Right atrium auricular region (tissue), 2 donors: ENCODE measurements at regions not wholly inside any gene's neighbourhood (a gene's known extent, or its start where the extent isn't known, plus 50 kb on each side); places are given as distances from the start of the nearest gene placed in this dataset.

Experiments used
- DNase-seq: peaks from one replicate; pipeline ENCODE4 v3.0.0-alpha.2; 2019; ENCODE audit warnings: low spot score
- H3K27ac ChIP-seq, 2 donors: fragments of 200-600 bp; sonication (generic); 1 replicate in 1 of 2; 2 replicates in 1 of 2; pipeline ENCODE4 v1.5.1; 2016 to 2019
- H3K27me3 ChIP-seq, 2 donors: fragments of 200-600 bp; sonication (generic); one replicate each; pipeline versions ENCODE4 v1.5.1 to v1.6.0; 2017 to 2019
- H3K36me3 ChIP-seq: fragments of 200-600 bp; sonication (generic); one replicate; pipeline ENCODE4 v1.5.1; 2016
- H3K4me1 ChIP-seq, 2 donors: fragments of 200-600 bp; sonication (generic); one replicate each; pipeline versions ENCODE4 v1.5.1 to v1.6.0; 2017 to 2019
- H3K4me3 ChIP-seq, 2 donors: fragments of 200-600 bp; sonication (generic); 1 replicate in 1 of 2; 2 replicates in 1 of 2; pipeline ENCODE4 v1.5.1; 2017 to 2019; ENCODE audit warnings: mild to moderate bottlenecking in 1 of 2, moderate library complexity in 1 of 2
- H3K9me3 ChIP-seq, 2 donors: fragments of 200-600 bp; sonication (generic); one replicate each; pipeline ENCODE4 v1.5.1; 2019
- TF ChIP-seq, protein P1 (sequence below), 2 donors: fragments of 200-600 bp; sonication (generic); IDR thresholded peaks; one replicate each; pipeline ENCODE4 v1.5.1; 2019; ENCODE audit warnings: antibody characterized with exemption in 2 of 2

DNA sequence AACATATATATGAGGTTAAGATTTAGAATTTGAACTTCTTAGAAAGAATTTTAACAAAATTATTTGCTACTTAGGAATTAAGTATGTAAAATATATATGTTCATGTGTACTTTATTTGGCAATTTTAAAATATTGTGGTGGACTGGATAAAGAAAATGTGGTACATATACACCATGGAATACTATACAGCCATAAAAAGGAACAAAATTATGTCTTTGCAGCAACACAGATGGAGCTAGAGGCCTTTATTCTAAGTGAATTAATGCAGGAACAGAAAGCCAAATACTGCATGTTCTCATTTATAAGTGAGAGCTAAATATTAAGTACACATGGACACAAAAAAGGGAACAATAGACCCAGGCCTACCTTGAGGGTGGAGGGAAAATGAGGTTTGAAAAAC lies 72.2 kb upstream of the FMN2 start:
- Histone ChIP-seq H3K27me3 (no peaks in the 10 kb centered on the region), H3K4me1 (no peaks in the 10 kb centered on the region), H3K27ac (no peak overlapping the region), H3K36me3 (no peaks in the 10 kb centered on the region), H3K9me3 (peaks cover 0 to 15% of the 10 kb centered on the region in 2 donors), H3K4me3 (no peak overlapping the region)
- DNase-seq = no peak
- TF ChIP-seq, protein P1, sequence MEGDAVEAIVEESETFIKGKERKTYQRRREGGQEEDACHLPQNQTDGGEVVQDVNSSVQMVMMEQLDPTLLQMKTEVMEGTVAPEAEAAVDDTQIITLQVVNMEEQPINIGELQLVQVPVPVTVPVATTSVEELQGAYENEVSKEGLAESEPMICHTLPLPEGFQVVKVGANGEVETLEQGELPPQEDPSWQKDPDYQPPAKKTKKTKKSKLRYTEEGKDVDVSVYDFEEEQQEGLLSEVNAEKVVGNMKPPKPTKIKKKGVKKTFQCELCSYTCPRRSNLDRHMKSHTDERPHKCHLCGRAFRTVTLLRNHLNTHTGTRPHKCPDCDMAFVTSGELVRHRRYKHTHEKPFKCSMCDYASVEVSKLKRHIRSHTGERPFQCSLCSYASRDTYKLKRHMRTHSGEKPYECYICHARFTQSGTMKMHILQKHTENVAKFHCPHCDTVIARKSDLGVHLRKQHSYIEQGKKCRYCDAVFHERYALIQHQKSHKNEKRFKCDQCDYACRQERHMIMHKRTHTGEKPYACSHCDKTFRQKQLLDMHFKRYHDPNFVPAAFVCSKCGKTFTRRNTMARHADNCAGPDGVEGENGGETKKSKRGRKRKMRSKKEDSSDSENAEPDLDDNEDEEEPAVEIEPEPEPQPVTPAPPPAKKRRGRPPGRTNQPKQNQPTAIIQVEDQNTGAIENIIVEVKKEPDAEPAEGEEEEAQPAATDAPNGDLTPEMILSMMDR (IDR thresholded peaks at IDR 0.05) = no peak

DNA sequence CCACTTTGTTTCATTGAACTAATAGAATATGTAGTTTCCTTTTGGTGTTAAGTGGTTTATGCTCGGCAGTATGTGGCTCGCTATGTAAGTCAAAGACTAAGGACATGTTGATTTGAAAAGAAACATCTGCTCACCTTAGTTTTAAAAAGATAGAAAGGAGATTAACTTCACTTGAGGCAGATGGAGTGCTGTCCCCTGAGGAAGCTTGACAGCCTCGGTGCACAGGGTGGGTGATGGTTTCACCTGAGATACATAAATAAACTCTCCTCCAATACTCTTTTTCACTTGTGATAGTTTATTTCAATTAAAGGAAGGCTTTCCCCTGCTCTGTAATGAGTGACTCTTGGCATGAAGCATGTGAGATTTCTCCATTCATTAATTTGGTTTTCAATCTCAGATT lies 70.8 kb upstream of the FMN2 start:
- Histone ChIP-seq H3K36me3 (no peaks in the 10 kb centered on the region), H3K27ac (no peak overlapping the region), H3K9me3 (peaks cover 0 to 15% of the 10 kb centered on the region in 2 donors), H3K4me1 (no peaks in the 10 kb centered on the region), H3K4me3 (no peak overlapping the region), H3K27me3 (no peaks in the 10 kb centered on the region)
- no peak for DNase-seq
- TF ChIP-seq, protein P1 (IDR thresholded peaks at IDR 0.05) = no peak

DNA sequence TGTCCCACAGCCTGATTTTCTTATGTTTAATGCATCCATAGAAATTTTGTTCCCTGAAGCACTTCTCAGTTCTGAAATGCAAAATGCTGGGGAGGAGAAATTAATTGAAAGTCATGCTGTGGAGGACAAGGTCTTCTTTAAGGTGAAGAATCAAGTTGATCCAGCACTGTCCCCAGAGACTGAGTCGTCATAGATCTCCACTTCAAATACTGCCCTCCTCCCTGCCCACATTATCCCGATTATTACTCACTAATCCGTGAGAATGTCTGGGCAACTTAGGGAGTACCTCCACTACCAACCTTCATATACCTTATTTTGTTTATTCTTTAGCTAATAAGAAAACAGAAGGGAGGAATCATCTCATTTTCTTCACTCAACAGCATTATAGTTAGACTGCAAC lies 70.0 kb upstream of the FMN2 start:
- DNase-seq = no peak
- H3K27me3 ChIP-seq = no peaks in the 10 kb centered on the region
- no peaks in the 10 kb centered on the region for H3K4me1 ChIP-seq
- no peak overlapping the region for H3K4me3 ChIP-seq
- peaks cover 0 to 15% of the 10 kb centered on the region in 2 donors for H3K9me3 ChIP-seq
- H3K27ac ChIP-seq = no peak overlapping the region
- H3K36me3 ChIP-seq = no peaks in the 10 kb centered on the region
- TF ChIP-seq, protein P1 (IDR thresholded peaks at IDR 0.05) = no peak

DNA sequence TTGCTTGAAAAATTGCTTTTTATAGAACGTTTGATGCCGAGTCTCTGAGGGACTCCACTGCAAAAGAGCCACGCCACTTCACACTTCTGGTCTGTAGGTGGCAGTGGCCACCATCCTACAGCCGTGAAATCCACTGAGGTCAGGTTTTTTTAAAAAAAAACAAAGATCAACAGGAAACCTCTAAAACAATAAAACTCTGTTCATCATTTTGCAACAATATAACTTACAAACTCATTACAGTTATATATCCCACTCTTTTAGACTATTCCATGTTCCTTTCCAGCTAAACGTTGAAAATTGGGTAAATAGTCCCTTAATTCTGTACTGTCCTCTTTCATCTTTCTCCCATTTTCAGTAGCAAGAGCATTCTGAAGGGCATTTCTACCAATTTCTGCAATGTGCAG lies 64.6 kb upstream of the FMN2 start:
- H3K36me3 ChIP-seq = no peaks in the 10 kb centered on the region
- H3K4me3 ChIP-seq = no peak overlapping the region
- H3K27ac ChIP-seq = no peak overlapping the region
- TF ChIP-seq, protein P1 (IDR thresholded peaks at IDR 0.05) = peak; percentile 24 to 81
- no peaks in the 10 kb centered on the region for H3K27me3 ChIP-seq
- H3K9me3 ChIP-seq = no peaks in the 10 kb centered on the region
- DNase-seq = no peak
- H3K4me1 ChIP-seq = no peaks in the 10 kb centered on the region

DNA sequence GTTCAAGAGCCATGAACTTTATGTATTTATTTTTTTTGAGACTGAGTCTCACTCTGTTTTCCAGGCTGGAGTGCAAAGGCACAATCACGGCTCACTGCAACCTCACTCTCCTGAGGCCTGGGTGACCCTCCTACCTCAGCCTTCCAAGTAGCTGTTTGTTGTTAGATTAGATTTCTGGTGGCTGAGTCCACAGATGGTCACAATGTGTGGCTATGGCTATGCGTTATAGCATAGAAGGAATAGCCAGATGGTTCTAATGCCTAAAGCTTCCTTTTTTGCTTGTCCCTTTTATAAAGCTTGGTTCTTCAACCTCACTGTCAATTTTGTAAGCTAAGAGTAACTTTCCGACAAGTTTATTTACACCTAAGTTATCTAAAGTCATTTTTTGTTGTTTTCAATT lies 62.3 kb upstream of the FMN2 start:
- DNase-seq = no peak
- TF ChIP-seq, protein P1 (IDR thresholded peaks at IDR 0.05) = no peak
- H3K27ac ChIP-seq = no peak overlapping the region
- no peaks in the 10 kb centered on the region for H3K9me3 ChIP-seq
- no peaks in the 10 kb centered on the region for H3K27me3 ChIP-seq
- no peaks in the 10 kb centered on the region for H3K4me1 ChIP-seq
- no peaks in the 10 kb centered on the region for H3K36me3 ChIP-seq
- no peak overlapping the region for H3K4me3 ChIP-seq

DNA sequence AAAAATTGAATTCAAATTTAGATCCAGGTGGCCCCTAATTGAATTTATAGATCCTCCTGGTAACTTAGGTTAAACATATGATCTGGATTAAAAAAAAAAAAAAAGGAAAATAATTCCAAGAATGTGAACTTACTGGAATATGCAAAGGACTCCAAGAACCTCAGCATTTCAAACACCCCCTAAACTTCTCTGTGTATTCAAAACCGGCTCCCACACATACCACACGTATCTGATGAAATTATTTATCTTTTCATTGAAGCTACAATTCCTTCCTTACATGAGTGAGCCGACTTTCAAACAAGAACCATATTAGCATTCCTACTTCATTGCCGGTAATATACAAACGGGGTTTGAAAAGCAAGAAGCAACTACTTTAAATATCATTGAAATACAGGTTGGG lies 61.4 kb upstream of the FMN2 start:
- TF ChIP-seq, protein P1 (IDR thresholded peaks at IDR 0.05) = no peak
- H3K27ac ChIP-seq = no peak overlapping the region
- no peak for DNase-seq
- H3K4me3 ChIP-seq = no peak overlapping the region
- no peaks in the 10 kb centered on the region for H3K9me3 ChIP-seq
- H3K4me1 ChIP-seq = no peaks in the 10 kb centered on the region
- H3K36me3 ChIP-seq = no peaks in the 10 kb centered on the region
- H3K27me3 ChIP-seq = no peaks in the 10 kb centered on the region
